NCI-H748 (cell line): ENCODE measurements at regions not wholly inside any gene's neighbourhood (a gene's known extent, or its start where the extent isn't known, plus 50 kb on each side); places are given as distances from the start of the nearest gene placed in this dataset.

ENCODE experiments used
- DNase-seq: peaks from one replicate; lab custom pipeline; 2025; ENCODE audit not compliant: unreplicated experiment; lab: John Stamatoyannopoulos, UW

DNA sequence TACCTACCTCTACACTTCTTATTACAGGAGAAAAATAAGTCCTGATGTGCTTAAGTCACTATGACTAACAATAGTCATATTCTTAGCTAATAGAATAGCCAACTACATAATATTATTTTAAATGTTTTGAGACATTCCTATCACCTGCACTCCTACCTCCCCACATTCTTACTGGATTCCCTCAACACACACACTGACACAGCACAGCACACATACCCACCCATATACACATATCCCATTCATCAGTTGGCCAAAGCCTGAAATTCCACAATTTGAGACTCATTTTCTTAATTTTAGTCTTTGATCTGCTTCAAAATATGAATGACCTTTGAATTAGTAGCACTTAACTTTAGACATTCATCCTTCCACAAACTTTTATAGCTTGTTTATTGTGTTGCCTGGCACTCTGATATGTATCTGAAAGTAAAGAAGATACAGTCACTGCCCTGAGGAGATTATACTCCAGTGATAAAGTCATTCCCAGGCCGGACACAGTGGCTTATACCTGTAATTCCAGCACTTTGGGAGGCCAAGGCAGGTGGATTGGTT is 168.3 kb upstream of the RASA1 start:
- no peak for DNase-seq

DNA sequence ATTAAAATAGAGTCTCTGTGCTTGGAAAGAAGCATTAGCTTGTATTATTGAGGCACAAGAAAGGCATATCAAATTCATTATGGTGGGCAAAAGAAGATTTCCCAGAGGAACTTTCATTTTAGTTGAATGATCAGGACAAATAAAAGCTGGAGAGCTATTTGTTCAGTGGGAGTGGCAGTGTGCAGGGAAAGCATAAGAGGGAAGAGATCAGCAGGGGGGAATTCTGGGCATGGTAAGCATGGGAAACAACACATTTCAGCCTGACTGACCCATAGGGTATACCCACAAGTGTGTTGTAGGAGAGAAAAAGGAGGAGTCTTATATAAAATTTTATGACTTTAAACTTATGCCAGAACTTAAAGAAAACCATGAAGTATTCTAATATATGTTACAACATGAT is 167.7 kb upstream of the RASA1 start:
- DNase-seq, result peak; percentile 89

DNA sequence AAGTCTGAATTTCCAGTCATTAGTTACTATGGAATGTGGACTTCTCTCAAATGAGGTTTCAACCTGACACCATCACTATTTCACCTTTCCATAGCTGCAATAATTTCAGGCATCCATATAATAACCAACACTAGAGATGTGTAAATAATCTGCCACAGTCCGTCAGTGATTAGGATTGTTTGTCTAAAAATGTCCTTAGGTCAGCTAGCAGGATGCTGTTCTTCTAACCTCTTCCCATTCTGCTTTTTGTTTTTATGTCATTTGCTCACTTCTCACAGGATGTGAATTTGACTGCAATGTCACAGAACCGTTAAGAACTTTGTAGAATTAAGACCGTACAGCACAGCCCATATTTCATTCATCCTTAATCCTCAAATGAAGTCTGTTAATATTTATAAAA is 166.4 kb upstream of the RASA1 start:
- no peak for DNase-seq

DNA sequence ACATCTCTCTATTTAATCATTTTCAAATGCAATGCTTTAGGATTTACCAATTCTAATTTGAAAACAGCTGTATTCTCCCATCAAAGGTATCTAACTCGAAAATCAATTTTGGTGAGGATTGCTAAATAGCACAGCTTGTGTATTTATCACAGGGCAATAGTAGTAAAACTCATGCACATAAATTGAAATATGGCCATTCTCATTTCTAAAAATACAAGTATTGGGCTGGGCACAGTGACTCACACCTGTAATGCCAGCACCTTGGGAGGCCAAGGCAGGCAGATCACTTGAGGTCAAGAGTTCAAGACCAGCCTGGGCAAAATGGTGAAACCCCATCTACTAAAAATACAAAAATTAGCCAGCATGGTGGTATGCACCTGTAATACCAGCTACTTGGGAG is 164.8 kb upstream of the RASA1 start:
- DNase-seq, result no peak

DNA sequence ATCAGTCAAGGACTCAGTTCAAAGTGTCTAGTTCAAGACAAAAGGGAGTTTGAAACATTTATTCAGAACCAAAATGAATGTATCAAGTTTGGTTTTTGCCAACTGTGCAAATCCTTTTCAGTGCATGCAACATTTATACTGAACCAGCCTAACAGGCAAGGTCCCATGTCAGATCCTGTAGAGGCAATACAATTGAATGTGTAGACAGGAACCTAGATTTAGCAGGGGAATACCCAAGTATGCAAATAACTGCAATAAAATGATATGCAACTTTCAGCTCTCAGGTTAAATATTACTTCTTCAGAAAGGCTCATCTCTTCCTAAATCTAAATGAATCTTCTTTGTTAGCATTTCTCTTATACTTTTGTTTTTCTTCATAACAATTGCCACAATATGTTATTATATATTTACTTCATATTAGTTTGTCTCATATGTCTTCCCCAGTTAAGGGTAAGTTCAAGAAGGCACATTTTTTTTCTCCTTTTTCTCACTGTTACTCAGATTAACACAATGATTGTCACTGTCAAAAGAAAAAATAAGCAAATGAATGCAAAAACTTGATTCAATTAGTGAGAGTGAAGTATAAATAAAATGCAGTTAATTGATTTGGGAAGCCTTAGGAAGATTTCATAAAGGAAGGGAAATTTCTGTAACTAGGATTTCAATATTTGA is 163.9 kb upstream of the RASA1 start:
- DNase-seq, result no peak

DNA sequence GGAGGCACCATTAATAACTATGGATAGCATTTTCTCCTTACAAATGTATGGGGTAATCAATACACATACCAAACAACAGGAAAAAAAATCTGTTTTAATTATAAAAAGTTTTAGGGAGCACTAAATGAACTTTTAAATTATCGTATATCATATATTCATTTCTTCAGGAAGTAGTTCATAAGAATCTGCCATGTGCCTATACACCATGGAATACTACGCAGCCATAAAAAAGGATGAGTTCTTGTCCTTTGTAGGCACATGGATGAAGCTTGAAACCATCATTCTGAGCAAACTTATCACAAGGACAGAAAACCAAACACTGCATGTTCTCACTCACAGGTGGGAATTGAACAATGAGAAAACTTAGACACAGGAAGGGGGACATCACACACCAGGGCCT is 162.1 kb upstream of the RASA1 start:
- no peak for DNase-seq

DNA sequence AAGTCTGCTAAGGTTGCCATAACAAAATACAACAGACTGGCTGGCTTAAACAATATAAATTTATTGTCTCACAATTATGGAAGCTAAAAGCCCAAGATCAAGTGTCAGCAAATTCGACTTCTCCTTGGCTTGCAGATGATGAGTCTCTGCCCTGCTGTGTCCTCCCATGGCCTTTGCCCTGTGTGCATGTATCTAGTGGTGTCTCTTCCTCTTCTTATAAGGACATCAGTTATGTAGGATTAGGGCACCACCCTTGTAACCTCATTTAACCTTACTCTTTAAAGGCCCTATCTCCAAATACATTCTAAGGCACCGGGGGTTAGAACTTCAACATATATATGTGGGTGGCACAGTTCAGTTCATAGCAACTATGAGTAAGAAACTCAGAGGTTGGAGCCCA is 157.9 kb upstream of the RASA1 start:
- DNase-seq, result no peak

DNA sequence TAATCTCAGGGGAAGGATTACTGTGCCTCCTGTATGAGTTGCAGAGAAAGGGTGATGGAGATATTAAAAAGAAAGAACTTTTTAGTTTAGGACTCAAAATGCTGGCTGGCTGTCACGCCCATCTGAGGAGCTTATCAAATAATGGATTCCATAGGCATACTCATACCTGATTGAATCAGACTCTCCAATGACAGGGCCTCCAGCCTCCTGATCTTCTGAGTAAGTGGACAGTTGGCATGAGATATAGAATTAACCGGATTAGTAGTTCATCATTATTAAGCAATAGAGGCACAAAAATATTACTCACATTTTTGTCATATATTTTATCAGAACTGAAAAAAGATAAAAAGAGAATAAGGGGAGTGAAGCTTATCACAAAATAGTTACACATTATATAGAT is 157.0 kb upstream of the RASA1 start:
- no peak for DNase-seq

DNA sequence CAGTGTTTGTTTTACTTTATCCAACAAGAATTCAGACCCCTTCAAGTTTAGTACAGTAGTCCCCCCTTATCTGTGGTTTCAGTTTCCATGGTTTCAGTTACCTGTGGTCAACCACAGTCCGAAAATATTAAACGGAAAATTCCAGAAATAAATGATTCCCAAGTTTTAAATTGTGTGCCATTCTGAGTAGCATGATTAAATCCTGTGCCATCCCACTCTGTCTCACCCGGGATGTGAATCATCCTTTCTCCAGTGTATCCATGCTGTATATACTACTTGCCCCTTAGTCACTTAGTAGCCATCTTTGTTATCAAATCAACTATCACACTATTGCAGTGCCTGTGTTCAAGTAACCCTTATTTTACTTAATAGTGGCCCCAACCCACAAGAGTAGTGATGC is 153.8 kb upstream of the RASA1 start:
- DNase-seq, result no peak

DNA sequence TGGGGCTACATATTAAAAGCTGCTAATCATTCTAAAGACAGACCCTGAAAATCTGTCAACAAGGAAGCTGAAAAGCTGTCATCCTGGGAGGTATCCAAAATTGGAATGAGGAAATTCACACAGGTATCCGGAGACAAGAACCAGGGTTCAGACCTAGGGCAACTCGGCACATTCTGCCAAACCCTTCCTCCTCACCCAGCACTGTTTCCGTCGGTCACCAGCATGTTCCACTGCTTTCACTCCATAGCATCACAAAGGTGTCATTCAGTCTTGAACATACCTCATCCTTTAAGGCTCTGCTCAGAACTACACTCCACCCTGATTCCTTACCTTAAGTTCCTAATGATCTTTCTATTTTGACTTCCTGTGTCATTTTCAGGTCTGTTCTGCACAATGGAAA is 153.1 kb upstream of the RASA1 start:
- no peak for DNase-seq

DNA sequence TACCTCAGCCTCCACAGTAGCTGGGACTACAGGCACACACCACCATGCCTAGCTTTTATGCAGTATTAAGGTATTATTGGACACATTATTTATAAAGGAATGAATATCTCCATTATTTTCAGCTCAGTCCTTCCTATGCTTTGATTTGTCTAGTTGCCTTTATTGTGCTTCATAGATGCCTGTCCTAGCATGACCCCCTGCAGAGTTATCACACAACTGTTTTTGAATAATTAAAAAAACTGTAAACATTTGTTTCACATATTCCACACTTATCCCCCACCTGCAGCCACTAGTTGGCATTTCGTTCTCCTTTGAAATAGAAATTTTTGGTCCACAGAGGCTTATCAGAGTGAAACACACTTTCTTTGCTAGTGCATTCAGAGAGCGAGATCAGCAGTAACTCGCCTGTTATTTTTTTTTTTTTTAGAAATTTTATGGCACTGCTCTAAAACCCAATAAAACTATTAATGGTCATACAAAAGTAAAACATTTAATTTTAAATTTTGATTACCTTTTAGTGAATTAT is 151.8 kb upstream of the RASA1 start:
- DNase-seq, result no peak

DNA sequence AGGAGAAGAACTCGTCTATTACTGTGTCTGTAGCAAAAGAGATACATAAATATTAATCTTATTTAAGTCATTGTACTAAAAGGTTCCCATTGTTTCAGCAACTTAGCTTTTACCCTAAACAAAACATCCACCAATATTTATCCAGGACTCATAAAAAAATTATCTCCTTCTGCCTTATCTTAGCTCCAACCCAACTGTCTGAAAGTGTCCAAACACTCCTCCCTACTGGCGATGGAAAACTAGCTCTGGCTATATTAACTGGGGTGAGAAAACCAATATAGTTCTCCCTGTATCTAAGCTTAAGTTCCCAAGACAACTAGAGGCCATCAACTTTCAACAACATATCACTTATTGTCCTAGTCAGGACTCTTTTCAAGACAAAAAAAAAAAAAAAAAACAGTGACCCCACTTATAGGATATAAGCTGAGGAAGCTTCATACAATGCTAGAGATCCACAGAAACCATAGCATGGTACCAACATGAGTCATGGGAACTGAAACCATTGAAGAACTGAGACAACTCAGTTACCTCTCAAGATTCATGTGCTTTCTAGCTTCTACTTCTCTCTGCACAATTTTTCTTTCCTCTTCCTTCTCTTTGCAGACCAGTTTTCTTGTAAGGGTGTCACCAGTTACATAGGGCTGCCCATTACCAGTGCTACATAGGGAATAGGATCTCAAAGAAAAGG is 150.7 kb upstream of the RASA1 start:
- DNase-seq, result no peak

DNA sequence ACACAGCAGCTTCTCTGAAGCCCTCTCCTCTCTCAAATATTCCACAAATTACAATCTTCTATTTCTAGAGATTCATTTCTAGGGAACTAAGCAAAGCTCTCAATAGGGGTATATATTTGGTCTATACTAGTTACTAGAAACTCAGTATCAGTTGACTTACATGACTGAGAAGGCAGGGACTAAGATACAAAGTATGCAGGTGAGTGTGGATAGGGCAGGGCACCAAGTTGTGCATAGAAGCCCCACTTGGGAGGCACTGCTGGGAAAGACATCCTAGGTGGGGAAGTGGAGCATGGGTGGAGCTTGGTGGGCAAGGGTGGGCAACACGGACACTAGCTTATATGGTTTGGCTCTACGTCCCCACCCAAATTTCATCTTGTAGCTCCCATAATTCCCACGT is 148.1 kb upstream of the RASA1 start:
- no peak for DNase-seq

DNA sequence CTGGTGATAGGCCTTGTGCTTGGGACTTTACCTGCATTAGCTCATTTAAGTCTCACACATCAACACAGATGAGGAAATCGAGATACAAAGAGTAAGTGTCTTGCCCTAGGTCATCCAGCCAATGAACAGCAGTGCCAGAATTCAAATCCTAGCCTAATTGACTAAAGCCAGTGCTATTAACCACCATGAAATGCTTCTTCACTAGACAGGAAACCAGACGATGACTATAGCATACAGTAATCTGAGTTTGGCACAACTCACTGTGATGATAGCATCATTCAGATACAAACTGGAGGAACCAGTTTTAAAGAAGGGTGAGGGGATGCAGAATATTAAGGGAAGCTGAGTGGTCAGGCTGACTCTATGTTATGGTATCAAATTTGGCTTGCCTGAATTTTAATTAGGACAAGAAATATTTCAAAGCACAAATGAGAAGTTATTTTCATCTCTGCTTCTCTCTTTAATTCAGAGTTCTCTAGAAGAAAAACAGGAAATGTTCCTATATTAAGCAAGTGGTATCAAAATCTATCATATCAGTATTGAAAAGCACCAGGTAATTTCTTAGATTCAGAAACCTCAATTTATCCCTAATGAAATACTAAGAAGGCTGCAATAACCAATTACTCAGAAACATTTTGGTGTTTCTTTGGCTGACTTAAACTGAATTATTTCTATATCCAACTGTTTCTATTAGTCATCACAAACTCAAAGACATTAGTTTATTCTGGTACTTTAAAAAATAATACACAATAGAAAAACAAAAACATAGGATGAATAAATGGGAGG is 147.0 kb upstream of the RASA1 start:
- peak; percentile 66 for DNase-seq

DNA sequence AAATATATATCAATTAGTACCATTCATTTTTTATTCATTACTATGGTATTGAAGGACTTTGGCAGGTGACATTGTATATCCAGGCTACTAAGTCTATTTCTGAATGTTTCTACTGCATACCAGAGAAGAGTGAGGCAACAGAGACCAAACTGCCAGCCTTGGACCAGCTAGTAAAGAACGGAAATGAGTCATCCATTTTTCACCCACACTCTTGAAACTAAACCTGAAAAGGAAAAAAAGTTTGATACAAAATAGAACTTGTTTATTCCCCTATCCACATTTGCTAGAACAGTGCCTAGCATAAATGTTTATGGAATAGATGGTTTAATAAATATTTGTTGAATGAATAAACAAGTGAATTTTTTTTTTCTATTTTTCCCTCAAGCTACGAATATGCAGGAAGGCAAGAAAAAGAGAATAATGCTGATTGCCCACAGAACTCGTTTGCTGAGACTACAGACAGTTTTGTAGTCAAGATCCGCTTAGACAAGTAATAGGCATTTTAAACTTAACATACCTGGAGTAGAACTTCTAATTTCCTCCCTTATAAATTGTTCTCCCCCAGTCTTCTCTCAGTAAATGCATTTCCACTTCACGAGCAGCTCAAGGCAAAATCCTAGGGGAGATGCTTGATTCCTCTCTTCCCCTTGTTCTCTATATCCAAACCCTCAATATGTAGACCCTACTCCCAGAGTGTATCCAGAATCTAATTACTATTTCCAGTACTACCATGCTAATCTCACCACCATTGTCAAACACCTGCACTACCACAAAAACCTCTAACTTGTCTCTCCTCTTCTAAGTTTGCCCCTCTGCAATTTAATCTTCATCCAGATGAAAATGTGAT is 146.2 kb upstream of the RASA1 start:
- DNase-seq, result no peak

DNA sequence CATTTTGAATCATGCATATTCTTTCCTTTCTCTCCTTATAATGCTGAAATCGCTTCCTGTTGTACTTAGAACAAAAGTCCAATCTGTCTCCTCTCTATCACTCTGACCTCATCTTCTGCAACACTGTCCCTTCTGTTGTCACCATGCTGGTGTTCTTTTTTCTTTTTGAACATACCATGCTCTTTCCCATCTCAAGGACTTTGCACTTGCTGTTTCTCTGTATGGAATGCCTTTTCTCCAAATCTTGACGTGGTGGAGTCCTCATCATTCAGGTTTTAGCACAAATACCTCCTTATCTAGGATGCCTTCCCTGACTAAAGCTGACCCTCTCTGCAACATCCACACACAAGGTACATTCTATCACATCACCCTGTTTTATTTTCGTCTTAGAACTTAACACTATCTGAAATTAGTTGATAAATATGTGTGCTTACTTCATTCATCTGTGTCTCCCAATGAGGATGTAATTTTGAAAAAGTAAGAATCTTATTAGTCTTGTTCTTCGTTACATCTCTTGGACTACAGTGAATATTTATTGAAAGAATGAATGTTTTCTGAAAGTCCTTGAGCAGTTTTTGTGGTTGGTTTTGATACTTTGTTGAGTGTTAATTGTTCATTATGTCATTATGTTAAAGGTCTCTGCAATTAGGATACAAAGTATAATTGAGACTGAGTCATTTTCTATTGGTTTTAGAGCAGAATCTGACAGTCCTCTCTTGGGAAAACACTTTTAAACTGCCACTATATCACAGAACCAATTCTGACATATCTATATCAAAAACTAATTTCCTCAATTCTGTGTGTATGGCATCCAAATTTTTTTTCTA is 145.3 kb upstream of the RASA1 start:
- DNase-seq, result no peak

DNA sequence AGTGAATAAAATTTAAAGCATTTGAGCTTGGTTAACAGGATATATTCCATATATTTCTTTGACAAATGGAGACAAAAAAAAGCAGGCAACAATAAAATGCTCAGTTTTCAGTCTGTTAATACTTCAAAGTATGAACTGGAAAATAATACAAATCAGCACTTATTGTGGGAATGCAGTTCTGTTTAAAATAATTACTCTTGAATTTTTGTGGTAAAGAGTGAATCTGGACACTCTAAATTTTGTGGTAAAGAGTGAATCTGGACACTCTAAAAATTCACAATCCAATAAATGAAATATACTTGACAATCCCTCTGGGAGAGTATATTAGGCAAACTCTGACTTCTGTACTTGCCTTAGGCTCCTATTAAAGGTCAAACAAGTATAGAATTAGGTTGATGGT is 141.9 kb upstream of the RASA1 start:
- no peak for DNase-seq

DNA sequence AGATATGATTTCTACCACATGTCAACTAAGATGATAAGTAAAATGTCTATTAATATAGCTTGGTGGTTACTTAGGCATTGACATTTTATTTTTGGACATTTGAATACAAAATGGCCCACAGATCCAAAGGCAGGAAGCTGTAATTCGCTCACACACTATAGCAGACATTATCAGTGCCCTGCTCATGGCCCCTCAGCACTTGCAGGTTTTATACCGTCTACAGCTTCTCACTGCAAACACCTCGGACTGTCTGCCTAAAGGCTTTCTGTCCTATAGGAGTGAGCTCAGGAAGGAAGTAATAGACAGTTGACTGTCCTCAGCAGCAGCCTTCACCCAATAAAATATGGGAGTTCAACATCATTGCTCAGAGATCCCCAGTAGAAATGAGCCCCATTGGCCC is 140.8 kb upstream of the RASA1 start:
- no peak for DNase-seq

DNA sequence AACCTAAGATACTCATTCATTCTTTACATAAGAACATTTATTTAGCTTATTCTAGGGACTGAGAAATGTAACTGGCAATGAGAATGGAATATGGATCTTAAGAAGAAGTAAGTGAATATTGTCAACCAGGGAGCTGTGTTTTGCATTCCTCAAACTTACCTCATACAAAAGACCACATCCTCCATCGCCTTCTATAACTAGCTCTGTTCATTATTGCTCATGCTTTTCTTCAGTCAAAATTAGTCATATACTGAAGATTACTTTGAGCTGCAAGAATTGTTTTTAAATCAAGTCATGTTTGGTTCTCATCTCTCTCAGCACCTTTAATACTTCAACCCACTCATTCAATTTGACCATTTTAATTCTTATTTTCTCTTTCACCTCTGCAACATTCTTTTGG is 140.3 kb upstream of the RASA1 start:
- DNase-seq, result no peak
